Prostate gland (tissue), 2 donors: ENCODE measurements at regions not wholly inside any gene's neighbourhood (a gene's known extent, or its start where the extent isn't known, plus 50 kb on each side); places are given as distances from the start of the nearest gene placed in this dataset.

Source experiments
- DNase-seq: peaks from one replicate; pipeline ENCODE4 v3.0.0-alpha.2; 2019; ENCODE audit warnings: low spot score
- H3K27ac ChIP-seq, 2 donors: fragments of 200-600 bp; sonication (generic); 2 replicates each; pipeline ENCODE4 v1.5.1; 2017 to 2019
- H3K27me3 ChIP-seq: fragments of 200-600 bp; sonication (generic); replicated peaks from 2 replicates; pipeline ENCODE4 v1.5.1; 2019; ENCODE audit not compliant: insufficient read depth
- H3K36me3 ChIP-seq, 2 donors: fragments of 200-600 bp; sonication (generic); 1 replicate in 1 of 2; 2 replicates in 1 of 2; pipeline versions ENCODE4 v1.5.1 to v1.8.1; 2017 to 2019
- H3K4me1 ChIP-seq: fragments of 200-600 bp; sonication (generic); replicated peaks from 2 replicates; pipeline ENCODE4 v1.5.1; 2019
- H3K4me3 ChIP-seq, 2 donors: fragments of 200-600 bp; sonication (generic); 2 replicates each; pipeline ENCODE4 v1.5.1; 2017 to 2019
- H3K9me3 ChIP-seq: fragments of 200-600 bp; sonication (generic); 2 replicates; pipeline ENCODE4 v1.5.1; 2017
- CTCF ChIP-seq, 4 experiments: fragments of 200-600 bp in 2 of 4; fragments of 450-650 bp in 2 of 4; sonication (generic) in 2 of 4; IDR thresholded peaks; 1 replicate in 3 of 4; 2 replicates in 1 of 4; pipeline ENCODE4 v1.5.1; 2016 to 2019; ENCODE audit warnings: antibody characterized with exemption in 4 of 4, mild to moderate bottlenecking in 2 of 4, moderate library complexity in 2 of 4
- POLR2A ChIP-seq: fragments of 450-650 bp; IDR thresholded peaks from one replicate; pipeline ENCODE4 v1.6.1; 2016; ENCODE audit warnings: antibody characterized with exemption, mild to moderate bottlenecking
- POLR2AphosphoS5 ChIP-seq: sonication (generic); formaldehyde crosslinking; IDR thresholded peaks from one replicate; pipeline ENCODE4 v1.6.1; 2017; ENCODE audit warnings: antibody characterized with exemption
- WGBS: methylation state at CpG from one replicate; pipeline ENCODE4 v1.1.5; 2018; 5-methylcytosine and 5-hydroxymethylcytosine counted together
- intact Hi-C: fragments of 100-400 bp; cut with DNase I; formaldehyde crosslinking; loops from one replicate; pipeline ENCODE4 v1.14.2; 2022

DNA sequence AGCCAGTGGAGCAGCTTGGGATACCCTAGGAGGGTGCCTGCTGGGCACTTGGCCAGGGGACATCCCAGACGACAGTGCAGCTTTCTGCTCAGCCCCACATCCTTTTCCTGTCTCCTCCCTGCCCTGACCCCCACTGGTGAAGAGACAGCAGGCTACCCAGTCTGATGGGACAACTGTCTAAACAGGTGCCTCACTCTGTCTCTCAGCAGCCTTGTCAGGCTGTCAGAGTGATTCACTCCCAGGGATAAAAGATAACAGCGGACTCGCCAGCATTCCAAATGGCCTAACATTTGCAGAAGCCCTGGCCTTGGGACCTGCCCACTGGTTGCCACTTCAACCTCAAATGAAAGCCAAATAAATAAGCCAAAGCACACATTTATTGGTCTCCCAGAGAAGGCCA lies 318.6 kb upstream of the PLET1 start:
- TF ChIP-seq POLR2AphosphoS5 (no peak), POLR2A (no peak), CTCF (IDR thresholded peaks at IDR 0.05) (no peak)
- Histone ChIP-seq H3K4me1 (no peaks in the 10 kb centered on the region), H3K4me3 (no peak overlapping the region), H3K36me3 (no peaks in the 10 kb centered on the region), H3K9me3 (no peaks in the 10 kb centered on the region), H3K27me3 (no peaks in the 10 kb centered on the region), H3K27ac (no peak overlapping the region)
- intact Hi-C loops, result no loop called here
- WGBS, result 65% methylated on average over 3 of the region's 3 CpGs
- no peak for DNase-seq

DNA sequence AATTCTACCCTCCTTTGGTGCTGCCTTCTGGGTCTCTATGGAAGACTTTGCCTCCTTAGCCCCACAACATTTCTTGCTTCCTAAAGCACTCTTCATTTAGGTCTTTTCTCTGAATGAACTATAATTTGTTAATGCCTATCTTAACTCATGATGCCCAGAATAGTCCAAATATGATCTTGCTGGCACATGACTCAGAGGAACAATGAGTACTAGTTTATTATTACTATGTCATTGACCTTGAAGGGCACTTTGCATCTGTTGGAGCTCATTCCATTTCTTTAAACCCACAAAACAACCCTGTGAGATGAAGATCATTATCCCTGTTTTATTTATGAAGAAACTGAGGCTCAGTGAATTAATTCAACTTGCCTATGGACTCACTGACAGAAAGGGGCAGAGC lies 320.2 kb upstream of the PLET1 start:
- no peak overlapping the region for H3K4me3 ChIP-seq
- no peak for DNase-seq
- no peaks in the 10 kb centered on the region for H3K4me1 ChIP-seq
- no peaks in the 10 kb centered on the region for H3K27me3 ChIP-seq
- no peaks in the 10 kb centered on the region for H3K9me3 ChIP-seq
- H3K36me3 ChIP-seq, result no peaks in the 10 kb centered on the region
- H3K27ac ChIP-seq, result no peak overlapping the region
- TF ChIP-seq POLR2A, result no peak
- no peak for TF ChIP-seq POLR2AphosphoS5
- TF ChIP-seq CTCF (IDR thresholded peaks at IDR 0.05), result no peak
- intact Hi-C loops, result loop anchor here (10.0 kb wide), 1 partner anchor 286 kb away; no protein-coding TSS in a partner anchor

DNA sequence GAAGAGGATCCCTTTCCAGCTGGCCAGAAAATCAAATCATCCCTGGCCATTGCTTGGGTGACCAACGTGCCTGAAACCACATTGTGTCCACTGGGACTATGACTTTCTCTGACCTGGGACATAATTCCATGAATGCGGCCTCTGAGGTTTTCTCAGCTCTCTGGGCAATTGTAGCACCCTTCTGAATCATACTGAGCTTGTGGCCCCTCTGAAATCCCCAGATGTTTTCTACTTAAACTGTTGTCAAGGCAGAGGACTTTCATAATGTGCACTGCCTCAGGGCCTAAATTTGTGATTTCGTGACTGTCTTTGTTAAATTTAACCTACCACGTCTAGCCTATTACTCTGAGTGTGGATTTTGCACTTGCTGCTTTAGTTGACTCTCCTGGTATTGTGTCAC lies 321.1 kb upstream of the PLET1 start:
- TF ChIP-seq CTCF (IDR thresholded peaks at IDR 0.05), result no peak
- TF ChIP-seq POLR2A, result no peak
- no peak for TF ChIP-seq POLR2AphosphoS5
- Histone ChIP-seq H3K27me3 (no peaks in the 10 kb centered on the region), H3K36me3 (no peaks in the 10 kb centered on the region), H3K27ac (no peak overlapping the region), H3K4me3 (no peak overlapping the region), H3K4me1 (no peaks in the 10 kb centered on the region), H3K9me3 (no peaks in the 10 kb centered on the region)
- intact Hi-C loops, result loop anchor here (10.0 kb wide), 1 partner anchor 287 kb away; no protein-coding TSS in a partner anchor
- no peak for DNase-seq
- 87% methylated on average over 4 of the region's 4 CpGs for WGBS

DNA sequence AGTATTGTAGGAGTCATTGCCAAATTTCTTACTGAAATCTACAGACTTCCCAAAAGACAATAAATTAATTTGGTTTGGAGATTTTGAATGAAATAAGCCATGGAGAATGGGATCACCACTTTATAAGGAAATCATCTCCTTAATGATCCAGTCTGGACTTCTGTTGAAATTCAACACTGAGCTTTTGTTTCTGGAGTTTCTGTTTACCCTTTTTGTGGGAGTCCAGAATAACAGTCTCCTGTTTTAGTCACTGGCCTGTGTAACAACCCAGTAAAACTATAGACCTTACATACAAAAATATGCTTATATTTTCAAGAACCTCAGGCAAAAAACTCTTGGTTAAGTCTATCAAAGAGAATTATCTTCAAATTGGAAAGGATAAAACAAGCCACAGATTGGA lies 321.7 kb upstream of the PLET1 start:
- no peak for DNase-seq
- no peak overlapping the region for H3K27ac ChIP-seq
- TF ChIP-seq POLR2AphosphoS5 (no peak), CTCF (IDR thresholded peaks at IDR 0.05) (no peak), POLR2A (no peak)
- intact Hi-C loops, result loop anchor here (10.0 kb wide), 1 partner anchor 288 kb away; no protein-coding TSS in a partner anchor
- no peaks in the 10 kb centered on the region for H3K4me1 ChIP-seq
- H3K27me3 ChIP-seq, result no peaks in the 10 kb centered on the region
- H3K36me3 ChIP-seq, result no peaks in the 10 kb centered on the region
- no peaks in the 10 kb centered on the region for H3K9me3 ChIP-seq
- H3K4me3 ChIP-seq, result no peak overlapping the region

DNA sequence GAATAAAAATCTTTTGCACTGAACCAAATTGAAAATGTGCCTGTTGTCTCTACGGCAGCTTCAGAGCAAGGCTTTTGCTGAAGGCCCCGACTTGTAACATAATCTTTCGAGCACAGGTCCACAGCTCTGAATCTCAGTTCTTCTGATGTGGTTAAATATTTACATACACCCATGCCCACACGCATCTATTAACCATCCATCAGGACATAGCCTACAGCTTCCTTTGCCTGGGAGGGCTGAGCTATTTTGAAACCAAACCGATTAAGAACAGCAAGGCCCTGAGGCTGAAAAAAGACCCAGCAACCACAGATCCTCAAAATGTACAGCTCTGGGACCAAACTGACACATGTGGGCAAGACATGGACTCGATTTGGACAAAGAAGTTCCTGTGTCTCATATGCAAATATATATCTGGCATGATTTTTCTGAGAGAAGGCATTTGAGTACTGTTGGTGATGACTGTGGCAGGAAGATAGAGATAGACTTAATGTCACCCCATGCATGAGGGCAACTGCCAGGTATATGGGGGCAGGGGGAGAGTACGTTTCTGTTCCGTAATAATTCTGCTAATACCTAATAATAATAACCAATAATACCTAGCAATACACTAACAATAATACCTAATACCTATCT lies 322.7 kb upstream of the PLET1 start:
- intact Hi-C loops, result loop anchor here (10.0 kb wide), 1 partner anchor 289 kb away; no protein-coding TSS in a partner anchor
- WGBS, result 77% methylated on average over 8 of the region's 8 CpGs
- no peak for TF ChIP-seq POLR2AphosphoS5
- TF ChIP-seq CTCF (IDR thresholded peaks at IDR 0.05), result no peak
- no peak for TF ChIP-seq POLR2A
- H3K4me1 ChIP-seq, result no peaks in the 10 kb centered on the region
- no peak overlapping the region for H3K4me3 ChIP-seq
- no peak for DNase-seq
- H3K9me3 ChIP-seq, result no peaks in the 10 kb centered on the region
- no peak overlapping the region for H3K27ac ChIP-seq
- no peaks in the 10 kb centered on the region for H3K27me3 ChIP-seq
- no peaks in the 10 kb centered on the region for H3K36me3 ChIP-seq
